Esophagus muscularis mucosa (tissue), 4 donors: ENCODE measurements at regions not wholly inside any gene's neighbourhood (a gene's known extent, or its start where the extent isn't known, plus 50 kb on each side); places are given as distances from the start of the nearest gene placed in this dataset.

Source experiments
- EP300 ChIP-seq: sonication (generic); formaldehyde crosslinking; IDR thresholded peaks from one replicate; pipeline ENCODE4 v1.6.1; 2017; ENCODE audit warnings: antibody characterized with exemption
- POLR2A ChIP-seq: fragments of 450-650 bp; IDR thresholded peaks from one replicate; pipeline ENCODE4 v1.6.1; 2017; ENCODE audit warnings: antibody characterized with exemption, moderate library complexity, mild to moderate bottlenecking, low read depth
- POLR2AphosphoS5 ChIP-seq, 2 donors: sonication (generic); formaldehyde crosslinking; IDR thresholded peaks; one replicate each; pipeline ENCODE4 v1.6.1; 2017; ENCODE audit warnings: antibody characterized with exemption in 2 of 2
- TF ChIP-seq, protein P1 (sequence below), 3 experiments: fragments of 200-600 bp in 2 of 3; fragments of 450-650 bp in 1 of 3; sonication (generic) in 2 of 3; IDR thresholded peaks; one replicate each; pipeline ENCODE4 v1.5.1; 2017 to 2019; ENCODE audit warnings: antibody characterized with exemption in 3 of 3, mild to moderate bottlenecking in 2 of 3, moderate library complexity in 1 of 3

DNA sequence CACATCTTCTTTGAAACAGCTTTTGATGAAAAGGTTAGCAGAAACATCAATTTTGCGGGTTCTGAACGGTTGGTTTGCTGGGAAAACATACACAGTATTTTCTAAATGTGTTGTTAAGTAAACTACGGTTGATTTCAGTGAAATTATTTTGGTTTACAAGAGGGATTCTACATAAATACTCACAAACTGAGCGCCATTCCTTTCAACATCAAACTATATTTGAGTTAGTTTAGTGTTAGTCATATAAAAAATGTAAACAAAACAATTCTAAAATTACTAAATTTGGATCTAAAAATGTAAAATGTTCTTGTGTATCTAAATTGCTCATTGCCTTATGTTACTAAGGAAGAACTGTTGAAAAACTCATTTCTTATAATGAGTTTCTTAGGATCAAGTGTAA, 425.6 kb downstream of the PCDH18 start:
- TF ChIP-seq, protein P1, sequence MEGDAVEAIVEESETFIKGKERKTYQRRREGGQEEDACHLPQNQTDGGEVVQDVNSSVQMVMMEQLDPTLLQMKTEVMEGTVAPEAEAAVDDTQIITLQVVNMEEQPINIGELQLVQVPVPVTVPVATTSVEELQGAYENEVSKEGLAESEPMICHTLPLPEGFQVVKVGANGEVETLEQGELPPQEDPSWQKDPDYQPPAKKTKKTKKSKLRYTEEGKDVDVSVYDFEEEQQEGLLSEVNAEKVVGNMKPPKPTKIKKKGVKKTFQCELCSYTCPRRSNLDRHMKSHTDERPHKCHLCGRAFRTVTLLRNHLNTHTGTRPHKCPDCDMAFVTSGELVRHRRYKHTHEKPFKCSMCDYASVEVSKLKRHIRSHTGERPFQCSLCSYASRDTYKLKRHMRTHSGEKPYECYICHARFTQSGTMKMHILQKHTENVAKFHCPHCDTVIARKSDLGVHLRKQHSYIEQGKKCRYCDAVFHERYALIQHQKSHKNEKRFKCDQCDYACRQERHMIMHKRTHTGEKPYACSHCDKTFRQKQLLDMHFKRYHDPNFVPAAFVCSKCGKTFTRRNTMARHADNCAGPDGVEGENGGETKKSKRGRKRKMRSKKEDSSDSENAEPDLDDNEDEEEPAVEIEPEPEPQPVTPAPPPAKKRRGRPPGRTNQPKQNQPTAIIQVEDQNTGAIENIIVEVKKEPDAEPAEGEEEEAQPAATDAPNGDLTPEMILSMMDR (IDR thresholded peaks at IDR 0.05): no peak
- TF ChIP-seq POLR2A (no peak), EP300 (no peak), POLR2AphosphoS5 (IDR thresholded peaks at IDR 0.05) (no peak)
